ENCODE measurements at regions not wholly inside any gene's neighbourhood (a gene's known extent, or its start where the extent isn't known, plus 50 kb on each side); places are given as distances from the start of the nearest gene placed in this dataset.

DNA sequence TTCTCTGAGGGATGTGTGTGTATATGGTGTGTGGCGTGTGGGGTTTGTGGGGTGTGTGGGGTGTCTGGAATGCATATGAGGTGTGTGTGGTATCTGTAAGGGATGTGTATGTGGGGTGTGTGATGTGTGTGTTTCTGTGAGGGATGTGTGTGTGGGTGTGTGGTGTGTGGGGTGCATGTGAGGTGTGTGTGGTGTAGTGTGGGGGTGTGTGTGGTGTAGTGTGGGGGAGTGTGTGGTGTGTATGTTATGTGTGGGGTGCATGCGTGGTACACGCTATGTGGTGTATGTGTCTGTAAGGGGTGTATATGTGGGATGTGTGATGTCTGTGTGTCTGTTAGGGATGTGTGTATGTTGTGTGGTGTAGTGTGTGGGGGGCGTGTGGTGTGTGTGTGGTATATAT is 300.0 kb downstream of the FGF9 start:
- DNase-seq: no peak

DNA sequence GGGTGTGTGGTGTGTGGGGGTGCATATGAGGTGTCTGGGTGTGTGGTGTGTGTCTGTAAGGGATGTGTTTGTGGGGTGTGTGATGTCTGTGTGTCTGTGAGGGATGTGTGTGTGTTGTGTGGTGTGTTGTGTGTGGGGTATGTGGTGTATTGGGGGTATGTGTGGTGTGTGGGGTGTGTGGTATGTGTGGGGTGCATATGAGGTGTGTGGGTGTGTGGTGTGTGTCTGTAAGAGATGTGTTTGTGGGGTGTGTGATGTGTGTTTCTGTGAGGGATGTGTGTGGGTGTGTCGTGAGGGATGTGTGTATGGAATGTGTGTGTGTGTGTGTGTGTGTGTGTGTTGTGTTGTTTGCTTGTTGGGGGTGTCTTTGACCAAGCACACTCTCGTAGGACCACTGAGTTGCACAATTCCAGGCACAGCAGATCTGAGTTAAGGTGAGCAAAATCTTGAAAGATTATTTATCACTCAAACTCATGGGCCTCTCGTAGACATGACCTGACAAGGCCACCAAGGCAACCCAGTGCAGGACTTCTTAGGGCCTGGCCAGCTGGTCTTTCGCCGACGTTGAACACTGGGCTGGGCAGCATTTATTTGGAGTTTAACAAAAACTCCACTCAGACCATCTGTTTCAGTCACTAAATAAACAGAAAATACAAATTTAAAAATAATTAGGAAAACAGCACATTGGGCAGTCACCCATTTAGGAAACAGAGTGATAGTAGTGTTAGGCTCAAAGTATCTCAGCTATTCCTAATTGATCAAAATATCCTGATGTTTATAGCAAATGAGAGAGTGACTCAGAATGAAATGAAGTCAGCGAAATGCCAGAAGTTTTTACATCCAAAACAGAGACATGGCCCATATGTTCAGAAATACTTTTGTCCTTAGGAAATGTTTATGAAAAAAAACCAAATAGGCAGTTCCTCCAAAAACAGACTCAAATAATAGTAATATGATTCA is 301.1 kb downstream of the FGF9 start:
- DNase-seq: peak; percentile 80

- DNase-seq: no peak
These were observed 302.7 kb downstream of the FGF9 start for GRCh38 chr13:21973437-21974125.

DNA sequence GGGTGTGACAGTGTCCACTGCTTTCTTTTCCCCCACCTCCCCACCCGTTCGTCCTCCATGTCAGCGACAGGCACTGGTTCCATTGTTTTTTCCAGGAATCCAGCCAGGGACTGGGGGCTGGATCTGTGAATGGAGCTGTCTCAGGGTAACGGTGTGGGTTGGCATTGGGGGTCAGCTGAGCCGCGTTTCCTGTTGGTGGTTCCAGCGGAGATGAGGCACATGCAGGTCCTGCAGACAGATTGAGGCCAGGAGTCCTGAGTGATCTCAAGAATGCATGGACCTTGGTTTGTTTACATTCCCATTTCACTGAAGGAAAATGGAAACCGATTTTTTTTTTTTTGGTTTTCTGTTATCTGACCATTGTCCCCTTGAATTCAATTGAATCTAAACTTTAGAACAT is 303.9 kb downstream of the FGF9 start:
- DNase-seq: no peak

DNA sequence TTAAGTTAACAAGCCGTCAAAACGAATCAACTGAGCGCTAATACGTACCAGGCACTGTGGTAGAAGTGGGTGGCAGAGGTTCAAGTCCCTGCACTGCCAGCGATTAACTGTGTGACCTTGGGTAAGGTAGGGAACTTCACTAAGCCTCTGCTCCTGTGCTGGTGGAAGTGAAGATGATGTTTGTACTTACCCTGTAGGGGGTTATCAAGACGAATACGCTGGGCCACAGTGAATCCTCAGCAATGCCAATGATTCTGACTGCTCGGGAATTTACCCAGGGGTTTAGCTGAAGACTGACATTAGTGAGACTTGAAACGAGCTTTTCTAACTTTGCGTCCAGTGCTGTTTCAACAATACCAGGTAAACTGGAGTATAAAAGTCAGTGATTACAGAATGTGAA is 305.3 kb downstream of the FGF9 start:
- no peak for DNase-seq

DNA sequence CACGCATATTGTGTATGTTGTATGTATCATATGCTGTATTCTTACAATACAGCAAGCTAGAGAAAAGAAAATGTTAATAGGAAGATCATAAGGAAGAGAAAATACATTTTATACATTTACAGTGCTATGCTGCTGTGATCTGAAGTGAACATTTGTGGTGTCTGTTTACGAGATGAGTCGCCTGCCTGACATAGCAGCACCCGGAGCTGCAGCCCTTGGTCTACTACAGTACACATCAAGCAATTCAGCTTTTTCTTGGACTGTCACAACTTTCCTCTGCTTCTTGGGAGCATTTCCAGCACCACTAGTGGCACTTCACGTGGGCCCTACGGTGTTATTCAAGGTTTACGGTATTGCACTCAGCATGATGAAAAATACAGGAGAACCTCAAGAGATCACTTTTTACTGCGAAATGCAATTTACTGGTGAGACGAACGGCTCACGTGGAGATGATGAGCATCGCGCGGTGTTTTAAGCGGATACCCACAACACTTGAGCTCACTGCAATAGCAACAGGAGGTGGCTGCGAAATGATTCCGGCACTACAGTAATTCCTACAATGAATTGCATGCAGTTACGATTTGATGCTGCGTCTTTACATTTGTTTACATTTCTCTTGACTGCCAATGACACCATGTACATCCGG is 308.4 kb downstream of the FGF9 start:
- peak; percentile 10 for DNase-seq

GRCh38 chr13:21980049-21980448 is 309.2 kb downstream of the FGF9 start:
- no peak for DNase-seq

GRCh38 chr13:21984156-21984555 is 313.3 kb downstream of the FGF9 start:
- DNase-seq: no peak

DNA sequence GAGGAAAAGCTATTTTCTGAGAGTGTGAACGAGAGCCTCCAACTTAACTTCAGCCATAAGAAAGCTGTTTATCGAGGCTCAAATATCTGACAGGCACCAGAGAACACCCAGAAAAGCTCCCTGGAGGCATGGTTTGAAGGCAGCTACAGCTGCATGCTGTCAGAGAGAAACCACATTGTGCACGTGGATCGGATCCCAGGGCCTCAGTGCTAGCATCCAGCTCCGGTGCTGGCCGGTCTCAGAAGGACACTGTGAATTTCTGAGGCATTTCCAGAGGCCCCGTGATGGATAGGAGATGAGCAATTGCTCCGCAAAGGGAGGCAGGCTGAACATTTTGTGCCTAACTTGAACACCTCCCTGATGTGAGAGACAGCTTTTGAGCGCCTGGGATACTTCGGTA is 315.7 kb downstream of the FGF9 start:
- DNase-seq: peak; percentile 9

DNA sequence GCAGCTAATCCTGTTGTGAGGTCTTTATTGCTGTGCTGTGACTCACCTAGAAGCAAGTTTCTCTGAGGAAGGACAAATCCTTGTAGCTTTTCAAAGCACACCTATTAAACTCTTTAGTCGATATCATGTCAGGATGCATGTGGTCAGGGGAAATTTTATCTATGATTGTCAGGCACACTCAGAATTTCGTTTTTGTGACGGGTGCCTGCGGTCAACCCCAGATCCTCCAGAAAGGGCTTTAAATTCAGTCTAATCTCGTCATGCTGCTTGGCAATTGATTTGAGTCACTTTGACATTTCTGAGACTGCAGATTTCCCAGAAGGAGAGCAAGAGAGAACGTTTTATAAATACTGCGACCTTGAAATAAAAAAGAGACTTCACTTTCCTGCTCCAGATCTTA is 316.9 kb downstream of the FGF9 start:
- DNase-seq: no peak

DNA sequence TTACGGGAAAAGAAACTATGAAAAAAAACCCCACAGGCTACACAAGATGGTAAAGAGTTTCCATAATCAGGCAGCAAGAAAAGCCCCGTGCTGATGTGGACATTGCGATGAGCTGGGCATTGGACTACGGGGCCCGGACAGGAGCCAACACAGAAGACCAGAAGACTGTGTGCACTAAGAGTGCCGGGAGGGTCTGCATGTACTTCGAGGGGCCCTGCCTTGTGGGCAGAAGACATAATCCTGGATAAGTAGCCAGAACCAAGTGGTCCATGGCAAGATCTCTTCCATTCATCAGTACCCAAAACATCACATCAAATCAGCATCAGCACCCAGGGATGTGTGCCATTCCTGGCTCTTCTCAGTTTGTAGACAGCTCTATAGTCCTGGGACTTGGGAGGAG is 317.8 kb downstream of the FGF9 start:
- DNase-seq: no peak

GRCh38 chr13:21996049-21996448 is 325.2 kb downstream of the FGF9 start:
- DNase-seq: no peak

DNA sequence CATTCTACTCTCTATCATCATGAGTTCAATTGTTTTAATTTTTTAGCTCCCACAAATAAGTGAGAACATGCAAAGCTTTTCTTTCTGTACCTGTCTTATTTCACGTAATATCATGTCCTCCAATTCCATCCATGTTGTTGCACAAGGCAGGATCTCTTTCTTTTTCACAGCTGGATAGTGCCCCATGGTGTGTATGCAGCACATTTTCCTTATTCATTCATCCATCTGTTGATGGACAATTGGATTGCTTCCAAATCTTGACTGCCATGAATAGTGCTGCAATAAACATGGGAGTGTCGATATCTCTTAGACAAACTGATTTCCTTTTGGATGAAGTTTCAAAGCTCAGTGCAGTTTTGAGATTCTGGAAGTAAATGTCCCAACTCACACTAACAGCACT is 326.9 kb downstream of the FGF9 start:
- DNase-seq: no peak

- no peak for DNase-seq
These were observed 327.6 kb downstream of the FGF9 start for GRCh38 chr13:21998279-21998990.

DNA sequence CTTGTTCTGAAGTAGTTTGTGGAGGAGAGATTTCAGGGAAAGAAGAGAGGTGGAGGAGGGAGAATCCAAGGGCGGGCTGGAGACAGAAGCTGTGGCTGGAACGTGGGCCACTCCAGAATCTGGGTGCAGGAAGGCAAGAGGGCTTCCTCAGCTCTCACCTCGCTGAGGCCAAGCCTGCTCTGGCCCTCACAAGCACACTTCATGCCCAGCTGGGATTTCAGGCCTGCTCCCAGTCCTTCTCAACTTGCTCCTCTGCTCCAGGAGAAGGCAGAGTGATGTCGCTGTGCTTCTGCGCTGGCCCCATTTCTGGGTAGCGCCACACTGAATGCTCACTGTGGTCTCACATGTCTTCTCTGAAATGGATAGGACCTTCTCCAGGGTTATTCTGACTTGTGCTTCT is 328.8 kb downstream of the FGF9 start:
- DNase-seq: no peak

GRCh38 chr13:22000191-22000590 is 329.3 kb downstream of the FGF9 start:
- DNase-seq: no peak

- no peak for DNase-seq
These were observed 330.5 kb downstream of the FGF9 start for GRCh38 chr13:22001336-22001735.

- no peak for DNase-seq
These were observed 332.0 kb downstream of the FGF9 start for GRCh38 chr13:22002893-22003292.

DNA sequence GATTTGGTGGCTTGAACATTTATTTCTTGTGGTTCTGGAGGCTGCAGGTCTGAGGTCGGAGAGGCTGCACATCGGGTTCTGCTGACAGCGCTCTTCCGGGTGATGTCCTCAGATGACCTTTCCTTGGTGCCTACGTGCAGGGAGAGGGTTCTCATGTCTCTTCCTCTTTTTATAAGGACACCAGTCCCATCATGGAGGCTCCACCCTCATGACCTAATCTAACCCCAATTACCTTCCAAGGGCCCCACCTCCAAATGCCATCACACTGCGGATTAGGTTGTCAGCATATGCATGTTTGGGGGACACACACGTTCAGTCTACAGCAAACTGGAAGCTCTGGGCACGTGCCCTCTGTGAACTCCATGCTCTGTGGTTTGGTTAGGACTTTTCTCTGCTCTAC is 338.6 kb downstream of the FGF9 start:
- no peak for DNase-seq

DNA sequence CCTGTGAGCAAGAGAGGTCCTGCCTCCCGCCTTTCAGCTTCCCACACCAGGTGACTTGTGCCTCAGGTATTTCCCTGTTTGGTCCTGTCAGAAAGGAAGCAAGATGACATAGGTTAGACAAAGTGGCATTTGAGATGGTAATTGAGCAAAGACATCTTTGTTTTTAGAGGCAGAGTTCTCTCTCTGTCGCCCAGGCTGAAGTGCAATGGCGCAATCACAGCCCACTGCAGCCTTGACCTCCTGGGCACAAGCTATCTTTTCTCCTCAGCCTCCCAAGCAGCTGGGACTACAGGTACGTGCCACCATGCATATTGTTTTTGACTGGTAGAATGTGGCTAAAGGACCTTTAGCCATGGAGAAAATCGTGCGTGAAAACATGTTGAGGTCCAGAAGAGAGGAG is 339.1 kb downstream of the FGF9 start:
- no peak for DNase-seq

DNA sequence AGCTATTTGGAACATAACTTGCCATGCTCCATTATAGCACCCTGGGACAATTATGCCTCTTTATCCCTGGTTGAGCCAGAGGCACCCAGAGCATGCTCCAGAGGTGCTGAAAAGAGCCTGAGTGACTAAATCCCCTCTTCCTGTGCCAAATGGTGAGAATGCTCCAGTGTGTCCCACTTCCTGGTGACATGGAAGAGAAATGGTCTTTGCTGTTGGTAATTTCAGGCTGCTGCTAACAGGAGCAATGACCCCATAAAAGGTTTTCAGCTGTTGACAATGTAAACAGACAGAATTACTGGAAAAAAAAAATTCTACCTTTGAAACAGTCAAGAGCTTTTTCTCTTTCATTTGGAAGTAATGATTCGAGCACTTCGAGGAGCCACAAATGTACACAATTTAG is 341.8 kb downstream of the FGF9 start:
- DNase-seq: no peak

GRCh38 chr13:22014469-22014868 is 343.6 kb downstream of the FGF9 start:
- DNase-seq: peak; percentile 3

DNA sequence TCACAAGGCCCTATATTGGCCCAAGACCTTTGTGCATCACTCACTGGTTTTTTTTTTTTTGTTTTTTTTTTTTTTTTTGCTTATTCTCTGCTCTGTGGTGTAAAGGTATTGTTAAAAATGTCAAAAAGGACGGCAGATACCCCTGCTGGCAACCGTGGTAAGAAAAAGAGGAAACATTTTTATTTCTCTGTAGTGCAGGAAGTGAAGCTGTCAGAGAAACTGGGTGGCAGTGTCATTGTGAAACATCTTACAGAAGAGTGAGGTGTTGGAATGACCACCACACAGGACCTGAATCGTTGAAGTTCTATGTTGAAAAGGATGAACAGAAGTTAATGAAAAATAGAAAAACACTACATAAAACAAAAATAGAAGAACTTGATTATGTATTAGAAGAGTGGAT is 346.4 kb downstream of the FGF9 start:
- no peak for DNase-seq
